Hepatocyte (in vitro differentiated cells): ENCODE measurements at regions not wholly inside any gene's neighbourhood (a gene's known extent, or its start where the extent isn't known, plus 50 kb on each side); places are given as distances from the start of the nearest gene placed in this dataset.

Experiments
- DNase-seq: peaks from one replicate; pipeline ENCODE4 v3.0.0-alpha.2; 2016; ENCODE audit warnings: low spot score
- H2AFZ ChIP-seq: fragments of 200-600 bp; sonication (generic); 2 replicates; pipeline ENCODE4 v1.6.0; 2016; ENCODE audit warnings: antibody characterized with exemption, mild to moderate bottlenecking
- H3K27ac ChIP-seq: fragments of 200-600 bp; sonication (generic); 2 replicates; pipeline ENCODE4 v1.5.1; 2016; ENCODE audit warnings: mild to moderate bottlenecking
- H3K27me3 ChIP-seq: fragments of 200-600 bp; sonication (generic); 2 replicates; pipeline ENCODE4 v1.6.1; 2016
- H3K36me3 ChIP-seq: fragments of 200-600 bp; sonication (generic); replicated peaks from 2 replicates; pipeline ENCODE4 v1.5.1; 2016; ENCODE audit warnings: low read depth; ENCODE audit not compliant: insufficient read depth
- H3K4me1 ChIP-seq: fragments of 200-600 bp; sonication (generic); 2 replicates; pipeline ENCODE4 v1.5.1; 2016; ENCODE audit warnings: mild to moderate bottlenecking, moderate library complexity; ENCODE audit not compliant: insufficient read depth
- H3K4me2 ChIP-seq: fragments of 200-600 bp; sonication (generic); 2 replicates; pipeline ENCODE4 v1.6.0; 2016
- H3K4me3 ChIP-seq: fragments of 200-600 bp; sonication (generic); 2 replicates; pipeline ENCODE4 v1.5.1; 2016; ENCODE audit warnings: mild to moderate bottlenecking
- H3K79me2 ChIP-seq: fragments of 200-600 bp; sonication (generic); 2 replicates; pipeline ENCODE4 v1.6.0; 2017; ENCODE audit warnings: mild to moderate bottlenecking
- H3K9me2 ChIP-seq: fragments of 200-600 bp; sonication (generic); replicated peaks from 2 replicates; pipeline ENCODE4 v1.6.0; 2017; ENCODE audit warnings: mild to moderate bottlenecking; ENCODE audit not compliant: insufficient read depth
- H3K9me3 ChIP-seq: fragments of 200-600 bp; sonication (generic); 2 replicates; pipeline ENCODE4 v1.5.1; 2016; ENCODE audit warnings: low read depth, mild to moderate bottlenecking
- H4K20me1 ChIP-seq: fragments of 200-600 bp; sonication (generic); 2 replicates; pipeline ENCODE4 v1.6.0; 2016; ENCODE audit warnings: mild to moderate bottlenecking; ENCODE audit not compliant: insufficient read depth, poor library complexity, severe bottlenecking
- CTCF ChIP-seq: fragments of 200-600 bp; sonication (generic); IDR thresholded peaks from 2 replicates; pipeline ENCODE4 v1.5.1; 2016; ENCODE audit warnings: antibody characterized with exemption, mild to moderate bottlenecking; ENCODE audit not compliant: poor library complexity
- EZH2 ChIP-seq: fragments of 200-600 bp; sonication (generic); IDR thresholded peaks from 2 replicates; pipeline ENCODE4 v1.6.1; 2016; ENCODE audit warnings: antibody characterized with exemption, mild to moderate bottlenecking, borderline replicate concordance
- EZH2phosphoT487 ChIP-seq: fragments of 200-600 bp; sonication (generic); IDR thresholded peaks from one replicate; pipeline ENCODE4 v1.6.1; 2018; ENCODE audit warnings: antibody characterized with exemption, mild to moderate bottlenecking, low read depth, moderate library complexity; ENCODE audit not compliant: unreplicated experiment, severe bottlenecking
- WGBS: methylation state at CpG from one replicate; pipeline ENCODE4 v1.1.6; 2016; ENCODE audit warnings: low lambda C conversion rate; ENCODE audit errors: missing lambda C conversion rate; 5-methylcytosine and 5-hydroxymethylcytosine counted together

- Histone ChIP-seq H3K4me2 (no peak overlapping the region), H2AFZ (no peak overlapping the region), H3K27ac (peak overlapping the region; percentile 38), H3K9me3 (no peaks in the 10 kb centered on the region), H3K79me2 (no peaks in the 10 kb centered on the region), H3K36me3 (no peaks in the 10 kb centered on the region), H3K4me1 (no peaks in the 10 kb centered on the region), H4K20me1 (no peaks in the 10 kb centered on the region), H3K4me3 (no peak overlapping the region), H3K9me2 (no peaks in the 10 kb centered on the region), H3K27me3 (no peaks in the 10 kb centered on the region)
- no peak for DNase-seq
- TF ChIP-seq EZH2 (no peak), EZH2phosphoT487 (no peak), CTCF (no peak)
- WGBS = 89% methylated on average over 7 of the region's 7 CpGs
Measured at GRCh38 chr1:81032374-81032773, 768.4 kb upstream of the ADGRL2 start.

GRCh38 chr1:81030441-81030840 is 770.3 kb upstream of the ADGRL2 start:
- Histone ChIP-seq H3K4me3 (no peak overlapping the region), H3K9me3 (no peaks in the 10 kb centered on the region), H3K4me1 (no peaks in the 10 kb centered on the region), H3K4me2 (no peak overlapping the region), H3K27ac (no peak overlapping the region), H3K27me3 (no peaks in the 10 kb centered on the region), H4K20me1 (no peaks in the 10 kb centered on the region), H3K9me2 (no peaks in the 10 kb centered on the region), H3K79me2 (no peaks in the 10 kb centered on the region), H3K36me3 (no peaks in the 10 kb centered on the region), H2AFZ (no peak overlapping the region)
- no peak for DNase-seq
- no peak for TF ChIP-seq EZH2
- TF ChIP-seq EZH2phosphoT487 = no peak
- TF ChIP-seq CTCF = no peak
- WGBS = 59% methylated on average over 3 of the region's 3 CpGs

GRCh38 chr1:81029266-81029665 is 771.5 kb upstream of the ADGRL2 start:
- Histone ChIP-seq H3K36me3 (no peaks in the 10 kb centered on the region), H3K9me3 (no peaks in the 10 kb centered on the region), H3K79me2 (no peaks in the 10 kb centered on the region), H3K4me2 (no peak overlapping the region), H2AFZ (no peak overlapping the region), H3K4me3 (no peak overlapping the region), H3K9me2 (no peaks in the 10 kb centered on the region), H4K20me1 (no peaks in the 10 kb centered on the region), H3K27me3 (no peaks in the 10 kb centered on the region), H3K27ac (no peak overlapping the region), H3K4me1 (no peaks in the 10 kb centered on the region)
- no peak for DNase-seq
- no peak for TF ChIP-seq EZH2phosphoT487
- TF ChIP-seq CTCF = no peak
- TF ChIP-seq EZH2 = no peak
- 100% methylated on average over 1 of the region's 1 CpG for whole genome bisulfite sequencing

GRCh38 chr1:81023187-81023724 is 777.5 kb upstream of the ADGRL2 start:
- DNase-seq = no peak
- H3K9me3 ChIP-seq = no peaks in the 10 kb centered on the region
- no peaks in the 10 kb centered on the region for H3K79me2 ChIP-seq
- H3K27ac ChIP-seq = no peak overlapping the region
- TF ChIP-seq CTCF (no peak), EZH2 (no peak), EZH2phosphoT487 (no peak)
- no peaks in the 10 kb centered on the region for H3K36me3 ChIP-seq
- H3K4me3 ChIP-seq = no peak overlapping the region
- H3K4me2 ChIP-seq = no peak overlapping the region
- H2AFZ ChIP-seq = no peak overlapping the region
- H4K20me1 ChIP-seq = no peaks in the 10 kb centered on the region
- no peaks in the 10 kb centered on the region for H3K4me1 ChIP-seq
- no peaks in the 10 kb centered on the region for H3K9me2 ChIP-seq
- no peaks in the 10 kb centered on the region for H3K27me3 ChIP-seq
- 92% methylated on average over 5 of the region's 5 CpGs for WGBS
